ENCODE measurements at regions not wholly inside any gene's neighbourhood (a gene's known extent, or its start where the extent isn't known, plus 50 kb on each side); places are given as distances from the start of the nearest gene placed in this dataset.

DNA sequence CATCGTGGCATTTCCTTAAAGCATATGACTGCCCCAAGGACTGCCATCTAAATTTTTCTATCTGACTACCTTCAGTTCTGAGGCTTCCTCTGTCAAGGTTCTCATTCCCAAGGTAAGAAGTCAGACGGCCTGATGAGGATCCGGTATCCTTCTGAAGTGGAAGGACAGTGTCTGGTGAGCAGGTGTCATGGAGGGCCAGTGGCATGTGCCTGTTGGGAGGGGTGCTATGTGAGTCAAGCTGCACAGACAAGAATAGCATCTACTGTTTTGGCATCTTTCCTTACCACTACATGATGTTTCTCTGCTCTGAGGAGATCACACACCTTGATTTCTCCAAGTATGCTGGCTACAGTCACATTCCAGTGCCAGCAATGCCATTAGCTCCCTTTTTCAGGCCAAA is 99.6 kb upstream of the RGS1 start:
- TF ChIP-seq SIN3A (IDR thresholded peaks at IDR 0.05; ENCODE audit: borderline replicate concordance, insufficient read depth, low read depth, low read length): no peak
- TF ChIP-seq CTCF (IDR thresholded peaks at IDR 0.05): no peak
- TF ChIP-seq POLR2AphosphoS5 (IDR thresholded peaks at IDR 0.05; ENCODE audit: low read depth, low read length): no peak
- TF ChIP-seq, protein P1, sequence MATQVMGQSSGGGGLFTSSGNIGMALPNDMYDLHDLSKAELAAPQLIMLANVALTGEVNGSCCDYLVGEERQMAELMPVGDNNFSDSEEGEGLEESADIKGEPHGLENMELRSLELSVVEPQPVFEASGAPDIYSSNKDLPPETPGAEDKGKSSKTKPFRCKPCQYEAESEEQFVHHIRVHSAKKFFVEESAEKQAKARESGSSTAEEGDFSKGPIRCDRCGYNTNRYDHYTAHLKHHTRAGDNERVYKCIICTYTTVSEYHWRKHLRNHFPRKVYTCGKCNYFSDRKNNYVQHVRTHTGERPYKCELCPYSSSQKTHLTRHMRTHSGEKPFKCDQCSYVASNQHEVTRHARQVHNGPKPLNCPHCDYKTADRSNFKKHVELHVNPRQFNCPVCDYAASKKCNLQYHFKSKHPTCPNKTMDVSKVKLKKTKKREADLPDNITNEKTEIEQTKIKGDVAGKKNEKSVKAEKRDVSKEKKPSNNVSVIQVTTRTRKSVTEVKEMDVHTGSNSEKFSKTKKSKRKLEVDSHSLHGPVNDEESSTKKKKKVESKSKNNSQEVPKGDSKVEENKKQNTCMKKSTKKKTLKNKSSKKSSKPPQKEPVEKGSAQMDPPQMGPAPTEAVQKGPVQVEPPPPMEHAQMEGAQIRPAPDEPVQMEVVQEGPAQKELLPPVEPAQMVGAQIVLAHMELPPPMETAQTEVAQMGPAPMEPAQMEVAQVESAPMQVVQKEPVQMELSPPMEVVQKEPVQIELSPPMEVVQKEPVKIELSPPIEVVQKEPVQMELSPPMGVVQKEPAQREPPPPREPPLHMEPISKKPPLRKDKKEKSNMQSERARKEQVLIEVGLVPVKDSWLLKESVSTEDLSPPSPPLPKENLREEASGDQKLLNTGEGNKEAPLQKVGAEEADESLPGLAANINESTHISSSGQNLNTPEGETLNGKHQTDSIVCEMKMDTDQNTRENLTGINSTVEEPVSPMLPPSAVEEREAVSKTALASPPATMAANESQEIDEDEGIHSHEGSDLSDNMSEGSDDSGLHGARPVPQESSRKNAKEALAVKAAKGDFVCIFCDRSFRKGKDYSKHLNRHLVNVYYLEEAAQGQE (IDR thresholded peaks at IDR 0.05; ENCODE audit: insufficient read depth in 1 of 2, low read depth in 2 of 2, low read length in 1 of 2): no peak
- no peak for TF ChIP-seq TCF7L2 (IDR thresholded peaks at IDR 0.05; ENCODE audit: low read depth, low read length)
